ENCODE measurements at regions not wholly inside any gene's neighbourhood (a gene's known extent, or its start where the extent isn't known, plus 50 kb on each side); places are given as distances from the start of the nearest gene placed in this dataset.

GRCh38 chr2:79359419-79359818, 153.4 kb upstream of the CTNNA2 start:
- TF ChIP-seq POLR2A (IDR thresholded peaks at IDR 0.05; ENCODE audit: low read depth) (no peak), POLR2AphosphoS5 (IDR thresholded peaks at IDR 0.05) (no peak), EP300 (IDR thresholded peaks at IDR 0.05) (no peak)
- TF ChIP-seq, protein P1, sequence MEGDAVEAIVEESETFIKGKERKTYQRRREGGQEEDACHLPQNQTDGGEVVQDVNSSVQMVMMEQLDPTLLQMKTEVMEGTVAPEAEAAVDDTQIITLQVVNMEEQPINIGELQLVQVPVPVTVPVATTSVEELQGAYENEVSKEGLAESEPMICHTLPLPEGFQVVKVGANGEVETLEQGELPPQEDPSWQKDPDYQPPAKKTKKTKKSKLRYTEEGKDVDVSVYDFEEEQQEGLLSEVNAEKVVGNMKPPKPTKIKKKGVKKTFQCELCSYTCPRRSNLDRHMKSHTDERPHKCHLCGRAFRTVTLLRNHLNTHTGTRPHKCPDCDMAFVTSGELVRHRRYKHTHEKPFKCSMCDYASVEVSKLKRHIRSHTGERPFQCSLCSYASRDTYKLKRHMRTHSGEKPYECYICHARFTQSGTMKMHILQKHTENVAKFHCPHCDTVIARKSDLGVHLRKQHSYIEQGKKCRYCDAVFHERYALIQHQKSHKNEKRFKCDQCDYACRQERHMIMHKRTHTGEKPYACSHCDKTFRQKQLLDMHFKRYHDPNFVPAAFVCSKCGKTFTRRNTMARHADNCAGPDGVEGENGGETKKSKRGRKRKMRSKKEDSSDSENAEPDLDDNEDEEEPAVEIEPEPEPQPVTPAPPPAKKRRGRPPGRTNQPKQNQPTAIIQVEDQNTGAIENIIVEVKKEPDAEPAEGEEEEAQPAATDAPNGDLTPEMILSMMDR (IDR thresholded peaks at IDR 0.05): no peak

Measured in esophagus muscularis mucosa (tissue), 4 donors.